ENCODE measurements at regions not wholly inside any gene's neighbourhood (a gene's known extent, or its start where the extent isn't known, plus 50 kb on each side); places are given as distances from the start of the nearest gene placed in this dataset.

- no peak for DNase-seq (ENCODE audit: low read depth)
Measured at GRCh38 chr3:153658136-153658535, 463.1 kb upstream of the ARHGEF26 start.

GRCh38 chr3:153666991-153667740 is 454.0 kb upstream of the ARHGEF26 start:
- no peak for DNase-seq (ENCODE audit: low read depth)

DNA sequence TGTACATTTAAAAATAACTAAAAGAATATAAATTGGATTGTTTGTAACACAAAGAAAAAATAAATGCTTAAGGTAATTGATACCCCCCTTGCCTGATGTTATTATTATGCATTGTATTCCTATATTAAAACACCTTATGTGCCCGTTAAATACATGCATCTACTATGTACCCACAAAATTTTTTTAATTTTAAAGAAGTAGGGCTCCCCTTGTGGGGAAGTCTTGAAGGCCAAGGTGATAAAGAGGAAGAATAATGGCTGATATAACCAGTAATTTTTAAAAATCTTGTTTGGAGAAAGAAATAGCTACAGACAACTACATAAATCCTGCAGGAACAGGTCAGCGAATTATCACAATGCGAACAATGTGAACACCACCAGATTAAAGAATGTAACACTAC is 451.7 kb upstream of the ARHGEF26 start:
- DNase-seq (ENCODE audit: low read depth): no peak

DNA sequence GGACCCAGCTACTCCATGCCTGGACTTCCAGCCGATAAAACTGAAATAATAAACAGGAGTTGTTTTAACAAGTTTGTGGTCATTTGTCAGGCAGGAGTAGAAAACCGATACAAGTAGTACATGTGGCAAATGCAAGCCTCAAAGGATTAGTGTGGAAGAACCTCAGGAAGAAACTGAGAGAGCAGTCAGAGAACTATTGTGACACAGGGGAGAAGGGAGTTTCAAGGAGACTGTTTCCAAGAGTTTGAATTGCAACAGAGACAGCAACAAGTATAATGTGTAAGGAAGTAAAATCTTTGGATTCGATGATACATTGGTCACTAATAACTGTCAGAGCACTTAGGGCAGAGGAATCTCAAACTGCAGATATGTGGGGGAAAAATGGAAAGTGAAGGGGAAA is 450.6 kb upstream of the ARHGEF26 start:
- DNase-seq (ENCODE audit: low read depth): no peak

DNA sequence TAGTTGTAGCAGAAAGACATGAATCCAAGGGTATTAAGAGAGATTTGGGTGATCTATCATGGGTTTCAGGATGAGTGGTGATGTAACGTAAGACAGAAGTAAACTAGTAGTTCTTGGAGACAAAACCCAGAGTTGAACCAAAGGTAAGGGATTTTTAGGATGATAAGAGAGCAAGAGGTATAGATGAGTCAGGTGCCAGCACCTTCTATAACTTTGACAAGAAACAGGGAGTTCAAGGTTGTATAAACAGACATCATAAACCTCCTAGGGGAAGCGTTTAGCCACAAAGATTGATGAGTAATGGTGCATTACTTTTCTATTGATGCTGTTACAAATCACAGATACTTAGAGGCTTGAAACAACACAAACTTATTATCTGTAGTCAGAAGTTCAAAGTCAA is 447.3 kb upstream of the ARHGEF26 start:
- no peak for DNase-seq (ENCODE audit: low read depth)

DNA sequence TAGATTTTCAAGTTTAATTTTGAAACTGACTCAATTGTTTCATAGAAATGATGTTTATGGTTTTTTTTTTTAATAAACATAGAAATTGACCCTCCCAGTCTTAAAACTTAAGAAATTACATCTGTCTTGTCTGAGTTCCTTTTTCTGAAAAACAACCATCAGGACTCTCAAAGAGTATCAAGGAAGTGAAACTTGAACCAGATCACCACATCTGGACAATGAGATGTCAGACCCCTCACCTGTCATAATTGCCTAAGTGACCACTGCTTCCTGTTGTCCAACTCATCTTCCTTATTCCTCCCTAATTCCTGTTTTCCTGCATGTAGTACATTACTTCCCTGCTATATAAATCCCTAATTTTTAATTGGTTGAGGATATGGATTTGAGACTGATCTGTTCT is 441.5 kb upstream of the ARHGEF26 start:
- no peak for DNase-seq (ENCODE audit: low read depth)

GRCh38 chr3:153680526-153680925 is 440.7 kb upstream of the ARHGEF26 start:
- DNase-seq (ENCODE audit: low read depth): no peak

DNA sequence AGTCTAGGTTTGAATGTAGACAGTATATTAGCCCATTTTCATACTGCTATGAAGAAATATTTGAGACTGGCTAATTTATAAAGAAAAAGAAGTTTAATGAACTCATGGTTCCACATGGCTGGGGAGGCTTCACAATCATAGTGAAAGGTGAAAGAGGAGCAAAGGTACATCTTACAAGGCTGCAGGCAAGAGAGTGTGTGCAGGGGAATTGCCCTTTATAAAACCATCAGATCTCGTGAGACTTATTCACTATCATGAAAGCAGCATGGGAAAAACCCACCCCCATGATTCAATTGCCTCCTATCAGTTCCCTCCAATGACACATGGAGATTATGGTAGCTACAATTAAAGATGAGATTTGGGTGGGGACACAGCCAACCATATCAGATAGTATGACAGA is 440.1 kb upstream of the ARHGEF26 start:
- no peak for DNase-seq (ENCODE audit: low read depth)

GRCh38 chr3:153688301-153689120 is 432.7 kb upstream of the ARHGEF26 start:
- DNase-seq (ENCODE audit: low read depth): no peak

DNA sequence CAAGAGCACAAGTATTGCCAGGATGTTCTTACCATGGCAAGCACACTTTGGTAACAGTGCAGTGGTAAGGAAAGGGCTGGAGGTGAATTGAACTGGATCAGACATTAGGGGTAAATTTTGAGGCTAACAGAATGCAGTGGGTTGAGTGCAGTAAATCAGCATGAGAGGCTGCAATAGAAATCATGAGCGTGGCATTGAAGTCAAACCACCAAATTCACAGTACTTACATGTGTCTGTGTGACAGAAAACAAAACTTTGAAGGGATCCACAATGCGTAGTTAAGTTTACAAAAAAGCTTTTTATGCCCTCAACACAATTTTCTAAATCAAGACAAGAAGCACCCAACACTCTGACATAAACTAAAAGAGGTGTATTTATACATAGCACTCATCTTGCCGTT is 428.0 kb upstream of the ARHGEF26 start:
- DNase-seq (ENCODE audit: low read depth): no peak

DNA sequence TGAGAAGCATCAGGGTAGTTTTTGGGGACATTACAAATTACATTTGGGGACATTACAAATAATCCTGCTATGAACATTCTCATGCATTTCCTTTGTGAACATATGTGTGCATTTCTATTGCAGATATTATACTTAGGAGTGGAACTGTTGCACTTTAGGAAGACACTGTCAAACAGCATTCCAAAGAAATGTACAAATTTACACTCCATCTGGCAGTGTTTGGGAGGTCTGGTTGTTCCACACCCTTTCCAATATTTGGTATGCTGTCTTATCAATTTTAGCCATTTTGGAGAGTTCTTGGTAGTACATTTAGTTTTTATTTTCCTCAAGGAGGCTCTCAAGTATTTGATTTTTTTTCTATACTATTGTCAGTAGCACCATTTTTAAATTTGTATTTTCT is 419.1 kb upstream of the ARHGEF26 start:
- no peak for DNase-seq (ENCODE audit: low read depth)

DNA sequence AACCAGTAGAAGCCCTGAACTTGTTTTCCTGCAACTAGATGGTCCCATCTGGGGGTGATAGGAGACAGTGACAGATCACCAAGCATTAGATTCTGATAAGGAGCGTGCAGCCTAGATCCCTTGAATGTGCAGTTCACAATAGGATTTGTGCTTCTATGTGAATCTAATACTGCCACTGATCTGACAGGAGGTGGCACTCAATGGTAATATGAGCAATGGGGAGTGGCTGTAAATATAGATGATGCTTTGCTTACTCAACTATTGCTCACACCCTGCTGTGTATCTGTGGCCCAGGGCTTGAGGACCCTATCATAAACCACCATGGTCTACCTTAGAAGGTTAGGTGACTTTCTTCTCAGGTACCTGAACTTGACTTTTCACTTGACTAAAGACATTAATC is 417.1 kb upstream of the ARHGEF26 start:
- DNase-seq (ENCODE audit: low read depth): no peak

GRCh38 chr3:153706706-153707105 is 414.5 kb upstream of the ARHGEF26 start:
- no peak for DNase-seq (ENCODE audit: low read depth)

GRCh38 chr3:153714016-153714415 is 407.2 kb upstream of the ARHGEF26 start:
- no peak for DNase-seq (ENCODE audit: low read depth)

DNA sequence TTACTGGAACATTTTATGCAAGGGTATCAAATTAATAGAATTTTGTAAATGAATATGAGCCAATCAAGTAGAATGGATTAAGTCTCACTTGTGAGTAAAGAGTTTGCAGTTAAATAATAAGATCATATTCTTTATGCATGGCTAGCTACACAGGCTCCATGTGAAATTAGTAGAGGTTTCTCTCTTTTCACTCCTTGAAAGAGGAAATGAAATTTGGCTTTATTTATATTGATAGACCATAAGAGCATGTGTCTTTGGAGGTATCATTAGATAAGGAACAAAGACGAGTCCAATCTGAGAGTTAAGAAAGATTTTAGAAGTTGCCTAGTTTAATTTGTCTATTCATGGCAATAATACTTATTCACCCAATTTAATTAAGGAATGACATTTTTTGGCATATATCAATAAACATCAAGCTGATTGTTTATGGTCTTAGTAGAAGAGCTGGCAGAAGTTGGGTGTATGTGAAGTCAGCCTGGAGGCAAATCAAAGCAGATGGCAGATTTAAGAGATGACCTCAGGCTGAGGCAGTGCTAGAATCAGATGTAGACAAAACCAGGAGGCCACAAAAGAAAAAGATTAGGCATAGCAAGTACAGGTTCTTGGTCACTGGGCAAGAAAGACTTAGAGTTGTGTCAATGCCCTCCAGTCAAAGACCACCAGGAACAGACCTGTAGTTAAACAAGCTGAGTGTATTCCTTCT is 406.5 kb upstream of the ARHGEF26 start:
- DNase-seq (ENCODE audit: low read depth): no peak

DNA sequence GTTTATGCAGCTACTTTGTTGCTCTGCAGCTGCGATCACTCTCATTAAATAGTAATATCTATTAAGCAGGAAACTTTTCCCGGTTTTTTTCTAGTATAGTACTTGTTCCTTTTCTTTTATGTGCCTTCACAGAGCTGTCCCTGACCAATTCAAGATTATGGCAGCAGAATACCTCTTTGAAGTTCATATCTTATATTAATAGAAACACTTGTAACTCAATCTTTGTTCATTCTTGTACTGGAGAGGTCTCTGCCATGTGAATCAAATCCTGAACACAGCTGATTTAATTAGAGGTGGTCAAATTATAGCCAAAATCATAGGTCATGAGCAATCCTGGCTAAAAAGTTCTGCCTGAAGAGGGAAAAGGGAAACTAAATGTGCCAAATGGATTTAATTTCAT is 399.0 kb upstream of the ARHGEF26 start:
- no peak for DNase-seq (ENCODE audit: low read depth)

GRCh38 chr3:153731071-153731470 is 390.1 kb upstream of the ARHGEF26 start:
- no peak for DNase-seq (ENCODE audit: low read depth)

GRCh38 chr3:153734777-153735551 is 386.2 kb upstream of the ARHGEF26 start:
- DNase-seq (ENCODE audit: low read depth): no peak

DNA sequence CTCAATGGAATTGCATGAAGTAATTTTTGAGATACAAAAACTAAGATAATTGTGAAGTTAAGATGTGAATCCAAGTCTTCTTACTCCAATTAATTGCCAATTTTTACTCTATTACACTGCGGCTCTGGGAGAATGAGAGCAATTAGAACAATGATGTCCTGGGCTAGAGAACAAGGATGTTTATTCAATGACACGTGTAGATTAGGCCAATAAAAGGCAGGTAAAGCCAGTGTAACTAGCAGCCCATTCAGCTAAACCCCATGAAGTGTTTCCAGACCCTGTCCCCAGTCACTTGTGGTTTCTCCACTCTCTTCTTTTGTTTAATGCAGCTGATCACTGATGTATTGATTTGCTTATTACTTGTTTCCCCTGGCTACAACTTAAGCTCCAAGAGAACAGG is 381.1 kb upstream of the ARHGEF26 start:
- DNase-seq (ENCODE audit: low read depth): no peak

DNA sequence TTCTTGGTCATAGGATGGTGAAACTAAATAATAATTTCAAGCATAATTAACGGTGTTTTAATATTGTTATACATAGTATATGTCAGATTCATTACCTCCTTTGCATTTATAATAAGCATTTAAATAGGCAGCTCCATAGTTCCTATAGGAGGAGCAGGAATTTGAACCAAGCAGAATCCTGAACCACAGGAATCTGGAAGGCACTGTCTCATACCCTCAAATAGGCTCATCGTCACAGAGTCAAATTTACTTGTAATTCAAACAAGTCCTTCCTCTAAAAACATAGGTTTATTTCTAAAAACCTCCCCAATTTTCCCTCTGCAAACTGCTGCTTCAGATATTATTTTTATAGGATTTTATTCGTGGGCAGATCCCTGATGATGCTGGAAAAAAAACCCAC is 376.3 kb upstream of the ARHGEF26 start:
- no peak for DNase-seq (ENCODE audit: low read depth)

DNA sequence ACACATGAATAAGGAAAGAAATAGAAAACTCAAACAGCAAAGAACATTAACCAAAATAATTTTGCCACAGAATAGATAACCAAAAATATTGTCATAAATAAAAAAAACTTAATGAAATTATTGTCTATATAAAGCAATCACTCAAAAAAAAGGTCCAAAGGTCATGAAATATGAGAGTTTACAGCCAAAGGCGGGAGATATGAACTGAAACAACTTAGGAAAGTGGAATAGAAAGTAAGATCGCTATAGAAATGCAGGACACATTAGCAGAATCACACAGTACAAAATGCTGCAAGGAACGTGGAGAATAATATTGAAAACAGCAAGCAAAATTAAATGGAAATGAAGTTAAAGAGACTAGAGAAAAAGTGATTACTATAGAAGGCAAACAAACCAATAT is 375.0 kb upstream of the ARHGEF26 start:
- no peak for DNase-seq (ENCODE audit: low read depth)

- DNase-seq (ENCODE audit: low read depth): no peak
Measured at GRCh38 chr3:153749070-153749610, 372.1 kb upstream of the ARHGEF26 start.

Data from stimulated activated CD8-positive, alpha-beta memory T cell treated with anti-CD3 and anti-CD28 coated beads, Interleukin-12 subunit alpha, Interleukin-12 subunit beta, amount 100 ng/mL, for 4 hours (primary cell).